NCI-H345 (cell line): ENCODE measurements at regions not wholly inside any gene's neighbourhood (a gene's known extent, or its start where the extent isn't known, plus 50 kb on each side); places are given as distances from the start of the nearest gene placed in this dataset.

Experiments
- DNase-seq: peaks from one replicate; lab custom pipeline; 2025; lab: John Stamatoyannopoulos, UW

- peak; percentile 40 for DNase-seq
Measured at GRCh38 chr7:131897016-131897789, 340.8 kb upstream of the PODXL start.

DNA sequence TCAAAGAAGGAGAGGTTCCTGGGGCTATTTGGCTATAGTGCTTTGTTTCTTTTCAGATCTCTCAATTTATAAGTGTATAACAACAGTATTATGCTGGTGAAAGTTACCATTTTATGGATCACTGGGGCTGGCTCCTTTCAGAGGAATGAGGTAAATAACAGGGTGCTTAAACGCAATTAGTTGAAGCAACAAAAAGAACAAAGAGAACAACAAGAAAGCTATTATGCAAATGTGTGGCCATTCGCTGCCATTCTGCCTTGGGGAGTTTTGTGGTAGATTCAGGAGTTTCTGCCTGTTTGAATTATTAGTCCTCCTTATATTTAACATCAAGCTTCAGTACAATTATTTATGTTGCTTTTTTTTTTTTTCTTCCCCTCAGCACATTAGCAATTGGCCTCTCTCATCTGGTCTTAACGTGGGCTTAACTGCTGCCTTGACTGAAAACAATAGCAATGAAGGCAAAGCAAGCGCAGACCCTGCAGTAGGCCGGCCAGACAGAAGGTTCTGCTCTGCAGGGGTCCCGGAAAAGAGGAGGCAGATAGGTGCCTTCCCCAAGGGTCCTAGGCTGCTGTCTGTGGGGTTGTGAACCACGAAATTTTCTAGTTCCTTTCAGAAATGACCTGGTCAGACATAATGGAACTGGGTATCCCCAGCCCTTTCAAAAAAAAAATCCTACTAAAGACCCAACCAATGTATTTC lies 339.9 kb upstream of the PODXL start:
- no peak for DNase-seq

GRCh38 chr7:131895541-131896164 lies 339.2 kb upstream of the PODXL start:
- DNase-seq: peak; percentile 64

DNA sequence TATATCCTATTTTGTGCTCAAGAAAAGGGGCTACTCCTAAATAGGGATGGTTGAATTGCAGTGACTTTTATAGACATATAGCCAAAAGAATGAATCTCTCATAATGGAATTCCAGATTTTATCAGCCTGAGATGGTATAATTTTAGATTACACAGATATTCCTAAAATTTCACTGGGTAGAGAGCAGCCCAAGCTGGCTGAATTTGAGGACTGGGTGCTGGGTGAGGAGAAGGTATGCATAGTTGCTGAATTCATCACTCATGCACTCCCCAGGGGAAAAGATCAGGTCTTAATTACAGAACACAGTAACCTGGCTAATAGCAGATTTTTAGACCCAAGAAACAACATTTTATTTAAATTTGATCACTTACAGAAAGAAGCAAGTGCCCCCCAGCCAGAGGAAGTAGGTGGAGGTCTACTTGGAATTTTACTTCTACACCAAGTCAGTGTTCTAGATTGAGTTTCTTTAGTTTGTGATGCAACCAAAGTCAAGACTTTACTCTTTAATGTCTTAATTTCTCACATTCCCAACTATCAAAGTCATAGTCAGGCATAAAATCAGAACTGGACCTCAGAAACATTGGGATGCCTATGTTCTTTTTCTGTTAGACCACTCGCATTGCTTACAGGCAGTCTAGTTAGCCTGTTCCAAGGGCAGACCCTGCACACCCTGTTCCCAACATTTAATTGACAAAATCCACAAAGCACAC lies 337.4 kb upstream of the PODXL start:
- no peak for DNase-seq

DNA sequence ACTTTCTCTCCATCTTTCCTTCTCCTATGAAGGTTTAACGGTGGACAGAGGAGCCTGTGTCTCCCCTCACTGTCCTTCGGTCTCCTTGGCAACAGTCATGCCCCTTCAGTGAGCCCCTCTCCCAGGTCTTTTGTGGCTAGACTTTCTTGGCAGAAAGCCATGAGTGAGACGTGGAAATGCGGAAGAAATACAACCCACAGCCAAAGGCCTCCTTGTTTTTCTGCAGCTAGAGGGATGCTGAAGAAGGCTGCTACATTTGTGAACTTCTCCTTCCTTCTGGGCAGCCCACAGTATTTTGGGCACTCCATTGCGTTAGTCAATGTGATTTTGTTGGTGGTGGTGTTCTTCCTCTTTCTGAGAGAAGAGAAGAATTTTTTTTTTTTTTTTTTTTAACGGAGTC lies 333.7 kb upstream of the PODXL start:
- no peak for DNase-seq

DNA sequence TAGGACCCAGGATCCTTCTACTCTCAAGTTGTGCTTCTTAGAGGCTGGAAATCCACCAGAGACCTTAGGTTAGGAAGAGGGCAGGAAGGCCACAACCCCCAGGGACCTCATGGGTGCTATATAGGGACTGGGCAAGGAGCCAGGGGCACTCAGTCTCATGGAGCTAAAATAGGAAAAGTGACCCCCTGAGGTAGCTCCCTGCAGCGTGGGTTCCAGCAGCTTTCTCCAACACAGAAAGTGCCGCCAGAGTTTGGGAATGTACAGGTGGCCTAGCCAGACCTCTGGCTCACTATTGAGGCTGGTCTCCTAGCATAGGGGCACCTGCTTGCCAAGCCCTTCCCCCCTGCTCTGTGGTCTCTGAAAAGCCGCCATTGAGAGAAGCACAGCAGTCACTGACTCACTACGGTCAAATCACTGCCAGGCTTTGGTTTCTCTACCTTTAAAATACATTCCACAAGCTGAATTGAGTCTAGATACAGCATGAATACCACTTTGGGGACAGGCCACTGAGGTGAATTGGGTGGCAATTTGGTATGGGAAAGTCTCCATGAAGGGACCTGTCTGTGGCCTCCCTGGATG lies 333.2 kb upstream of the PODXL start:
- DNase-seq: no peak

GRCh38 chr7:131883769-131884168 lies 327.3 kb upstream of the PODXL start:
- DNase-seq: no peak

DNA sequence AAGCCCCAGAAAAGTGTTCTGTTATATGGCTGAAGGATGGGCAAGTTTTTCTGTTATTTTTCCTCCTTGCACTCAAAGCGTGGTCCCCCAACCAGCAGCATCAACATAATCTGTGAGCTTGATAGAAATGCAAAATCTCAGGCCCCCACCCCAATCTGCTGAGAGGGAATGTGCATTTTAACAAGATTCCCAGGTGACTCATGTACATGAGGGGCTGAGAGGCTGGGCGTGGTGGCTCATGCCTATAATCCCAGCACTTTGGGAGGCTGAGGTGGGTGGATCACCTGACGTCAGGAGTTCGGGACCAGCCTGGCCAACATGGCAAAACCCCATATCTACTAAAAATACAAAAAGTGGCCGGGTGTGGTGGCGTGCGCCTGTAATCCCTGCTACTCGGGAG lies 326.8 kb upstream of the PODXL start:
- DNase-seq: no peak

- DNase-seq: no peak
Measured at GRCh38 chr7:131882321-131882720, 325.9 kb upstream of the PODXL start.

DNA sequence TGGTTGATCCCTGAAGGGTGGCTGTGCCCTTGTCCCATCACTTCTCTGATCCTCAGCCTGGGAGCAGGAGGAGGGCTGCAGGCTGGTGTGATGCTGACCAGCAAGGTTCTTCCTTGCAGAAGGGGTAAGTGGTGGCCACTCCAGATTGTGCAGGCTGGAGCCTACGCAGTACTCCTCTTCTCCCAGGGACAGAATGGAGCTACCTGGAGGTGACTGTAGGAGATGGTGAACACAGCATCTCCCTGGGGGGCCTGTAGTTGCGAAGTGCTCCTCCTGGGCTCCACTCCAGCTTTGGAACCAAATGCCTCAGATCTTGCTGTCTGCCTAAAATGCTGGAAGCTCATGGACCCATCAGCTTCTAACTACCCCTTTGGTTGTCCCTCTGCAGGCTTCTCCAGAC lies 323.6 kb upstream of the PODXL start:
- DNase-seq: no peak

- DNase-seq: no peak
Measured at GRCh38 chr7:131879424-131879823, 323.0 kb upstream of the PODXL start.

DNA sequence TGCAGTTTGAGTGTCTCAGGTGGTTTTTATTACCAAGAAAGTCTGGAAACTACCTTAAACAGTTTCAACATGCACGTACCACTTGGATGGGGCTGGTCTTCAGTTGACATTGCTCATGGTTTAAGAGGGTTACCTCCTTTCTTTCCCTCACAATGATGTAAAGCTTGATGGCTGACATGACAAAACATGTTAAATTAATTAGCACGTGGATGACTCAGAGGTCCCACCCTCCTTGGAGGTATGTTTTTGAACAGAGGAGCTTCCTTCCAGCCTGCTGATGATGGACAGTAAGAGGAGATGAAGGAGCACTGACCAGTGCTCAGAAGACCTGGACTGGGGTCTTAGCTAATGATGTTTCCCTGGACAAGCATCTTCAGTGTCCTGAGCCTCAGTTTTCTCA lies 322.3 kb upstream of the PODXL start:
- no peak for DNase-seq

DNA sequence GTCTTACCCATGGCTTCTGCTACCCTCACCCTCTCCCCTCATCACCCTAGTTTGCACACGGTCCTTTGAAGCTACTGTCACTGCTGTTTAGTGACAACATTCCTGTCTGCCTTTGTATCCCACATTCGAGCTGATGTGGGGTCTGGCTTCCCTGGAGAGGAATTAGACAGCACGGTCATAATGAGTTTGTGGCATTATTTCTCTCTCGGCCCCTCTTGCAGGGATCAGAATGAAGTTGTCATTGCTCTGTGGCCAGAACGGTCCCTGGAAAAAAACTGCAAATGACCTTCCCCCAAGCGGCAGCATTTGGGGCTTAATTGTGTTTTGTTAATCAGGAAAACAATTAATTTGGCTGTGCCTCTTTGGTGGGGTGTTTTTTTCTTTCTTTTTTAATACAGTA lies 317.2 kb upstream of the PODXL start:
- no peak for DNase-seq

DNA sequence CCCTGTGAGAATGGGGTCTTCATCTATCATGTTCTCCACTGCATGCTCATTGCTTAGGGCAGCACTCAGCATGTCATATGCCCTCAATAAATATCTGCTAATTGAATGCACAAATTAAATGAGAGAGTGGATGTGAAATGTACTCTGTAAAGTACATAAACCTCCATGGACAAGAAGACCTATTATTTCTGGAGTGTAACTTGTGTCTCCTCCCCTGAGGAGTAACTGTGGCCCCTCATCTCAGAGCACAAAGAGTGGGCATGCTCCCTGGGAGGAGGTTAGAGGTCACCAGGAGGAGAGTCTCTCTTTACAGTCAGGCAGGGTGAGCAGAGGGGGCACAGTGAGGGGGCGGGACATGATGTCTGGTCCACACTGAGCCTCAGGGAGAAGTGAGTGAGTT lies 313.6 kb upstream of the PODXL start:
- no peak for DNase-seq

DNA sequence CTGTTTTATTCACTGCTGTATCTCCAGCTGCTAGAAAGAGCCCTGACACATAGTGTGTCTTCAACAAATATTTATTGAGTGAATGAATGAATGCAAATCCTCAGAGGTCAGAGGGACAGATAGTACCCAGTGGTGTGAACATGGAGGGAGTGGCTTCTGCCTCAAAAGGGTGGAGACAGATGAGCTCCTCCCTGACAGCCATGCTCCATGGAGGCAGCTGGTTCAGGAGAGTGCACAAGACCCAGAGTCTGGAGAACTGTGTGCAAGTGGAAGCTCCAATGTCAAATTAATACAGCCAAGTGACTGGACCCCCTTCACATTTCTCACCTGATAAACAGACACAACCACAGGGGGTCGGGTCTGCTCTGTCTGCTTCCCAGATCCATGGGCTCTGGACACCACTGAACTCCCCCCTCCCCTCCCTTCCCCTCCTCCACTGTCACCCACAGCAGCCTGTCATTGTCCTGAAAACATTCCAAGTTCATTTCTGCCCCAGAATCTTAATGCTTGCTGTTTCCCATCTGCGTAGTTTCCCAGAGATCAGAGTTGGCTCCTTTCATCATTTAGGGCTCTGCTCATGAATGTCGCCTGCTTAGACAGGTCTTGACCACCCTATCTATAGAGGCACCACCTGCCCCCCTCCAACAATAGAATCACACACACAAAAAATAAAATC lies 312.9 kb upstream of the PODXL start:
- DNase-seq: no peak

DNA sequence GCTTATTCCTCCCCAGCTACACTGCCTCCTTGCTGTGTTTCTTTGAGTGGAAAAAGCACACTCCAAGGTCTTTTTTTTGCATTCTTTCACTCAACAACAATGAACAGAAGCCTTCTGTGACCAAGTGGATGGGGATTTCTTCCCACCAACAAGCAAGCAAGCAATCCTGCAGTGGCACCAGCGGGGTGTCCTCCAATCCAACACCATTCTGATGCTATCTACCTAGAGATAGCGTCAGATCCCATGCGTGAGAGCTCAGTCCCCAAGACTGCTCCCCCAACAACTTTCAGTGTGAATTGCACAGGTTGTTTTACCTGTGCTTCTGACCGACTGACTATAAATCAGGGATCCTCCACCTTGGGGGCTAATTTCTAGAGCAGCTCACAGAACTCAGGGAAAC lies 311.0 kb upstream of the PODXL start:
- no peak for DNase-seq

DNA sequence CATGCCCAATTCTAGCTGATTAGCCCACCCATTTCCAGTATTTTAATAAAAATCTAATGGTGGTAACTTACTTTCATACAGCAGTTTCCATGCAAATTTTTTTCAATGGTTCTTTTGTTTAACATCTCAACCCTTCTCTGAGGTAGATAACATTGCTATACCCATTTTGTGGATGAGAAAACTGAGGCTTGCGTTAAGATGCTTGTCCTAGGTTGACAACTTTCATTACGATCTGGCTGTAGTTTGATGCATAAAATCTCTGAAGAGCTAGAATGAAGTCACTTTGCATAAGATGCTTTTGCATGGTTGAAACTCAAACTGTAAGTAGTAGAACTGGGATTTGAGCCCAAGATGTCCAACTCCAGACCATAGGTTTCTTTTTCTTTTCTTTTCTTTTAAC lies 309.5 kb upstream of the PODXL start:
- DNase-seq: no peak

DNA sequence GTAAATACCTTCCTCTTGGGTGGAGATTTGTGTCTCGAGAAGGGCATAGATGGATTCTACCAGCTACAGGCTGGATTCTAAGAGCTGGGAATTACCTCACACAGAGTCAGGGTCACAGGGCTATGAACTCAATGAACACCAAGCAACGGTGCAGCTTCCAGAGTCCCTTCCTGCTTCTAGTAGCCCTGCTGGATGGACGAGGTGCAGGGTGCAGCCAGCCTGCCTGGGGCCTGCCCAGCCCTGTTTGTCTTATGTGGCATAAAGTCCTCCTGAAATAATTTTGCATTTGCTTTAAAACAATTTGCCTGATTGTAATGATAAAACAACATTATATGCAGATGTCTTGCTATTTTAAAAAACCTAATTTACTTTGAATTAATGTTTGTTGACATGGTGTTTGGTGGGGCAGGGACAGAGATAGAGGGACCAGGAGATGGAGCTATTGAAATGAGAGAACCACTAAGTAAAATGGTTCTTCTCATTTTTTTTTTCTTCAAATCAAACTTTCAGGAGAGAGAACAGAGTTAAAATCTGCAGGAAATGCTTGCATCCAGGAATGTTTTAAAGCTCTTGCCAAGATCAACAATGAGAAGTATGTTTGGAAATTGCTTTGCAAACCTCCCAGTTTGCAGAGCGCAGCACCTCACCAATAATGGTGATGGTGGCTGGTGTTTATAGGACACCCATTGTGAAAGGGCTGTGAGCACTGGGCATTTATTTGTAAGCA lies 305.4 kb upstream of the PODXL start:
- peak; percentile 7 for DNase-seq

GRCh38 chr7:131859147-131859821 lies 302.9 kb upstream of the PODXL start:
- DNase-seq: peak; percentile 66

DNA sequence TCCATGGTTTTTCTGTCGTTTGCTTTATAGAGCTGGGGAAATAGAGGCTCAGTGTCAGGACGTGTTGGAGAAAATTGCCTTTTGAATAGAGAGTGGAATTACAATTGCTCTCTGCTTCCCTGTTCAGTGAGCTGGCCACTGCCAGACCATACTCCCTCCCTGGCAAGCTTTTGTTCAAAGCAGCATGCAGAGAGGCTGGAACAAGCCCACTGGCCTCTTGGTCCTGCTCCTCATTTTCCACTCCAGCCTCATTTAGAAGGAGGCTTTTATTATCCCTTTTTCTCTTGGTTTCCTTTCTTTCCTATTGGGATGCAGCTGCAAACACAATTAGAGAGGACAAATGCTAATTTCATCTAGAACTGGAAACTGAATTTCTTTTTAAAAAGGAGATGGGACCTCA lies 302.2 kb upstream of the PODXL start:
- DNase-seq: no peak
